GM04503 (cell line): ENCODE measurements at regions not wholly inside any gene's neighbourhood (a gene's known extent, or its start where the extent isn't known, plus 50 kb on each side); places are given as distances from the start of the nearest gene placed in this dataset.
"Not testable (repeated sequence)": the region's sequence is repeated elsewhere in the genome, so short reads cannot be mapped to it uniquely, and the experiment has no call there.

Source experiments
- DNase-seq: peaks from one replicate; pipeline ENCODE4 v3.0.0-alpha.2; 2012; ENCODE audit warnings: low read depth

DNA sequence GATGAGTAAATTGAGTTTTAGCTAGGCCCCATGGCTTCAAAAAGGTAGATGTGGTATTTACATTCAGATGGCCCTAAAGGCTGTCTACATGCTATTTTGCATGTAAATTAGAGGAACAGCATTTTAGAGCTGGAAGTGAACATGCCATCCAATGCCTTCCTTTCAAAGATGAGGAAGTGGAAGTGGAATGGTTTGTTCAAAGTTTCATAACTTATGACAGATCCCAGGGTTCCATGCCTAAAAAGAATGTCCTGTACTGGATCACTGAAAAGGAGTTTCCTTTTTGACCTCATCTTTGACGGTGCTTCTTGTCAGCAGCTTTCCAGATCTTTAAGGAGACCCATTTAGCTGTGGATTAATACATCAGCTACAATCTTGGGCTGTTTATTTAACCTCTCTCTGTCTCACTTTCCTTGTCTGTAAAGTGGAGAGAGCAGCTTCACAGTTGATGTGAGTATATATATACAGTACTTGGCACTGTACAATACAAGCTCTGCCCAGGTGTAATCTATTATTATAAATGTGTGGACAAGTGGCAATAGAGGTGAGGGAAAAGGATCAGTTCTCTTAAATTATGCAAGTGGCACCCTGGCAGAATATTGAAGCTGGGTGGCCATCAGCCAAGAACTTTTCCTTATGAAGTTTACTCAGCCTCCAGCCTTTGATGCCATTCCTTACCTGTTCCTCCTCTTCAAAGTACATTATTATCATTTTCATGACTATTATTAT lies 68.7 kb upstream of the GOLGA8B start:
- DNase-seq: no peak

DNA sequence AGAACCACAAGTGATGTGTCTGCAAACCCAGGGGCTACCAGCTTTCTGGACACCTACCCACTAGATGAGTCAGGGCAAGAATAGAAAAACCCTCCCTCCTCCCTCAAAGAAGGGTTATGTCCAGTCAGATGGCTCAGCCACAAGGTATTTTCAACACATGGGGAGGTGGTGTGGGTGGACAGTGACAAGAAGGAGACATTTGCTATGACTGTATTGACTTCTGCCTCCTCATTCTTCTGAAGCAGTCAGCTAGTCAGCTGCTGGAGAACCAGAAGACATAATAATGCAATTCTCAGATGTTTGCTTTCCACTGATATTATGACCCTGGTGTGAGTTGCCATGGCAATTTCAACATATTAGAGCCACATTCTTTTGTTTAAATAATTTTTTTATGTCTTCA lies 66.7 kb upstream of the GOLGA8B start:
- peak; percentile 66 for DNase-seq

DNA sequence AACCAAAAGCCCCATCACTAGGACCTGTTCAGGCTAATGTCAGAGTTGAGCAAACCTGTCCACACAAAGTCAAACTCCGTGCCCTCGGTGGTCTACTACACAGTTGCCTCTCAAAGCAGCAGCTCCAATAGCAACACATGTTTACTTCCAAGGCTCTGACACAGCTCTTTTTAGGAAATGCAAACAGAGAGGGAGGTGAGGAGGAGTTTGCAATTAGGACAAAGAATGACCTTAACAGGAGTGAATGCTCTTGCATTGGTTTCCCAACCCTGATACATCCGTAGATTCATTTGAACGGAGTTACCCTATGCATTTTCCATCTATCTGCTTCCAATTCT lies 64.8 kb upstream of the GOLGA8B start:
- no peak for DNase-seq

DNA sequence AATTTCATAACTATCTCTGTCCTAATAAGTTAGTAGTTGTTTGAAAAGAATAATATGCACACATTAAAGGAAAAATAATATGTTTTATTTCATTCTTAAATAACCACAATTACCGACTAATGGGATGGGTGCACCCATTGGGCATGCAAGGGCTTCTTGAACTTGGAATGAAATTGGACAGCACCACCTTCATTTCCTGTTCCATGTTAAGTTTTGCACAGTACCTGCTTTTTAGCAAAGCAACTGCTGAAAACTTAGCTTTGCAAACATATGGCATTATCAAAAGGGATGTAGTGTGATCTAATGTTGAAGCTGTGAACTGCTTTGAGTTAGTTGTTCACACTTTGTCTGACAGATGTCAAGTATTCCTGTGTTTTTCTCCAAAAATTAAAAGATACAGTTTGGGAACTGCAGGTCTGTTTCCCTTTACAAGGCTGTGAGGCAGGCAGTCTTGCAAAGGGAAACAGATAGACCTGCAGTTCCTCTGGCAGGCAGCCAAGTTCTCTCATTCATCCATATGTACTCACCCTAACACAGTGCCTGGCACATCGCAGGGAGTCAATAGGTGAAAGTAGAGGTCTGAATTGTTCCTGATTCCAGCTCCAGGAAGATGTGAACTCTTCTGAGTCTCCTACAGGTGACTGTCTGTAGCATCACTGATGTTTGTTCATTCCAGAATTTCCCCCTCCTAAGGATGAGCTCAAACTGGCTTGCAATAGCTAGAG lies 64.3 kb upstream of the GOLGA8B start:
- DNase-seq: no peak

DNA sequence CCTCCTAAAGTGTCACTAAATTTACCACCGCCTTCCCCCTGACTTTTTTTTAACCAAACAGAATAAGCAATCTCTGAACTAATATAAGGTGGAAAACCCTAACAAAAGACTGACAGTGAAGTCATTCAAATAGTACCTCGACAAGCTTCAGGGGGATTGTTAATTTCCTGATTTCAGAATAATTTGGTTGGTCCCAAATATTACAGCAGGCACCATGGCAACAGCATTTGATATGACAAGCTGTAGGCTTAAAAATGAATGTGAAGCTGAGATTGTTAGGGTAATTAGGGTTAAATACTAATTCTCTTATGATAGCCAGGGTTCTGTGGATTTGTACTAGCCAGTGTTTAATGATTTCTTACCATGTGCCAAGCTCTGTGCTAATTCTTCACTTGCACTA lies 63.5 kb upstream of the GOLGA8B start:
- no peak for DNase-seq

DNA sequence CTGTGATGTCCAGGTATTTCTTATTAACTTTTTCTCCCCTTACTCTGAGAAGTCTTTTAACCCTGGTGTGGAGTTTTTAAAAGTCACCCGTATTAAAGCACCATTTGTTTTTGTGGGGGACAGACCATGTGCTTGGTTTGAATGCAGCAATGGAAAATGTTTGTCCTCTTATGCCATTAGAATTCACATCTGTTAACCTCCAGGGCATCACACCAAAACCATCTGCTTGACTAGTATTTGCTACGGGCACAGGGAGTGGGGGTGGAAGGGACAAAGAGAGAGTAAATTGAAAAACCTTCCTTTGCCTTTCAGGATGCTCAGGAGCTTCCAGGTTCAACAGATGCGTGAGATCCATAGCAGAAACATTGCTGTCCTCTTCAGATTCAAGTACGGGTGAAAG lies 61.4 kb upstream of the GOLGA8B start:
- no peak for DNase-seq

DNA sequence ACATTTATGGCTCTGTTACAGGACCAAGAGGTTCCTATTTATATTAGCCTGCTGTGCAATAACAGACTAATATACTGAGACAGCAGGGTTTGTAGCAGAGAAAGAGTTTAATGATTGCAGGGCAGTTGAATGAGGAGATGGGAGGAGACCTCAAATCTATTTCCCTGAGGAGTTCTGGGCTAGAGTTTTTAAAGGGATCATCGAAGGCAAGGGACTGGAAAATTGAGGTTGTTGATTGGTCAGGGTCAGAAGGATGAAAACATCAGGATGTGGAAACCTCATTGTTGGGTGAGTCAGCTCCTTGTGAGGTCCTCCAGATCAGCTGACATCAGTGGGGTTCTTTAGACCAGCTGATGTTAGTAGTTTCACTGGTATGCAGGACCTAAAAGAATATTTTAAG lies 60.6 kb upstream of the GOLGA8B start:
- DNase-seq: peak; percentile 71

DNA sequence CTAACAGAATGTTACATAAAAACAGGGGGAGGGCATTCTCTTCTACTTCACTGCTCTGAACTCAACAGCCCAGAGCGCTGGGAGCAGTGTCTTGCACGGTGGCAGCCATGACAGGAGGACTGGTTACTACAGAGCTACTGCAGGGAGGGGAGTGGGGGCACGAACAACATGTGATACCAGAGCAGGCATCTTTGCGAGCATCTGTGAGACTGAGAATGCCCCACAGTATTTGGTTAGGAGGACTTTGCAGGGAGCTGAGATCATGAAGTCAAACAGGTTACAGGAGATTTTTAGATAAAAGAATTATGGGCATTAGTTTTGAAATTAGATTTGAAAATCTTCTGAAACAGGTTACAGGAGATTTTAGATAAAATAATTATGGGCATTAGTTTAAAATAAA lies 58.8 kb upstream of the GOLGA8B start:
- no peak for DNase-seq

DNA sequence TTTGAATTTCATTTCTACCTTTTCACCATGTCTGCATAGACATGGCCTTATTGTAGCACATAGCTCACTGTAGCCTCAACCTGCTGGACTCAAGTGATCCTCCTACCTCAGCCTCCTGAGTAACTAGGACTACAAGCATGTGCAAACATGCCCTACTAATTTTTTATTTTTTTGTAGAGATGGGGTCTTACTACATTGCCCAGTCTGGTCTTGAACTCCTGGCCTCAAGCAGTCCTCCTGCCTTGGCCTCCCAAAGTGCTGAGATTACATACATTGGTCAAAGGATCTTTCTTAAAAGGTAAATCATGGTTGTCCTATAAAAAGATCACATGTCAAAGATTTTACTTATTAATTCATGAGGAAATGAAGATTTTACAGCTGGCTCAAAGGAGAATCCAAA lies 57.2 kb upstream of the GOLGA8B start:
- DNase-seq: no peak

DNA sequence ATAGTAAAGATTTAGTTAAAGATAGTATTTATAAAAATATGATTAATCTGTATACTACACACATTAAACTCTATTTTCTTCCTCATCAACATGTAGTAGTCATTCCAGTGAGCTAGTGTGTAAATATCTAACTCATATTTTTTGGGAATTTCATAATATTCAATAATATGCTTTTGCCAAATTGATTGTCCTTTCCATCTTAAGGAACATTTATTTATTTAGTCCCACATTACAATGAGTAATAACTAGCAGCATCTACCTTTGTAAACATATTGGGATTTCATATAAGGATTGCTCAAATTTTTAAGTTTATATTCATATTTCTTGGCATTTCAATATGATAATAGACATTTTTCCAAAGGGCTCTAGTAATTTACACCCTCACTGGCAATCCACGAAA lies 53.9 kb upstream of the GOLGA8B start:
- DNase-seq: no peak

DNA sequence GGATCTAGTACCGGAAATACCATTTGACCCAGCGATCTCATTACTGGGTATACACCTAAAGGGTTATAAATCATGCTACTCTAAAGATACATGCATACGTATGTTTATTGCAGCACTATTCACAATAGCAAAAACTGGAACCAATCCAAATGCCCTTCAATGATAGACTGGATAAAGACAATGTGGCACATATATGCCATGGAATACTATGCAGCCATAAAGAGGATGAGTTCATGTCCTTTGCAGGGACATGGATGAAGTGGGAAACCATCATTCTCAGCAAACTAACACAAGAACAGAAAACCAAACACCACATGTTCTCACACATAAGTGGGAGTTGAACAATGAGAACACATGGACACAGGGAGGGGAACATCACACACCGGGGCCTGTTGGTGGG lies 50.2 kb upstream of the GOLGA8B start:
- DNase-seq: not testable (repeated sequence)
